Stomach (tissue), 4 donors: ENCODE measurements at regions not wholly inside any gene's neighbourhood (a gene's known extent, or its start where the extent isn't known, plus 50 kb on each side); places are given as distances from the start of the nearest gene placed in this dataset.

ENCODE experiments used
- CTCF ChIP-seq, 7 experiments: fragments of 450-650 bp in 4 of 7; fragments of 200-600 bp in 3 of 7; sonication (generic) in 3 of 7; IDR thresholded peaks; one replicate each; pipeline ENCODE4 v1.5.1; 2016 to 2019; ENCODE audit warnings: antibody characterized with exemption in 7 of 7, control low read depth in 2 of 7, mild to moderate bottlenecking in 1 of 7
- EP300 ChIP-seq: sonication (generic); formaldehyde crosslinking; IDR thresholded peaks from one replicate; pipeline ENCODE4 v1.6.1; 2017; ENCODE audit warnings: antibody characterized with exemption
- POLR2AphosphoS5 ChIP-seq, 3 donors: sonication (generic); formaldehyde crosslinking; IDR thresholded peaks; one replicate each; pipeline ENCODE4 v1.6.1; 2016; ENCODE audit warnings: antibody characterized with exemption in 3 of 3

- TF ChIP-seq CTCF (IDR thresholded peaks at IDR 0.05) (no peak), EP300 (no peak), POLR2AphosphoS5 (IDR thresholded peaks at IDR 0.05) (no peak)
These were observed 96.7 kb upstream of the TMPRSS2 start for GRCh38 chr21:41604583-41605041.
